GM21447 (cell line): ENCODE measurements at regions not wholly inside any gene's neighbourhood (a gene's known extent, or its start where the extent isn't known, plus 50 kb on each side); places are given as distances from the start of the nearest gene placed in this dataset.
"Not testable (repeated sequence)": the region's sequence is repeated elsewhere in the genome, so short reads cannot be mapped to it uniquely, and the experiment has no call there.

ENCODE experiments used
- ATAC-seq: cut with Tn5 transposase; IDR thresholded peaks from one replicate; pipeline ENCODE4 v1.9.1; 2021; ENCODE audit not compliant: unreplicated experiment

- ATAC-seq, result no peak
Observed at GRCh38 chr10:52597189-52597863, 175.3 kb downstream of the MBL2 start.

- no peak for ATAC-seq
Observed at GRCh38 chr10:52598936-52599335, 173.6 kb downstream of the MBL2 start.

GRCh38 chr10:52599551-52600200 lies 172.9 kb downstream of the MBL2 start:
- no peak for ATAC-seq

- ATAC-seq, result not testable (repeated sequence)
Observed at GRCh38 chr10:52604131-52604530, 168.5 kb downstream of the MBL2 start.

GRCh38 chr10:52609071-52609470 lies 163.5 kb downstream of the MBL2 start:
- no peak for ATAC-seq

GRCh38 chr10:52609626-52610240 lies 162.9 kb downstream of the MBL2 start:
- ATAC-seq, result no peak

- no peak for ATAC-seq
Observed at GRCh38 chr10:52615331-52615730, 157.3 kb downstream of the MBL2 start.

GRCh38 chr10:52615756-52616394 lies 156.7 kb downstream of the MBL2 start:
- ATAC-seq, result no peak

GRCh38 chr10:52616395-52616764 lies 156.2 kb downstream of the MBL2 start:
- ATAC-seq, result no peak

- ATAC-seq, result no peak
Observed at GRCh38 chr10:52617346-52617745, 155.2 kb downstream of the MBL2 start.

GRCh38 chr10:52619052-52619451 lies 153.5 kb downstream of the MBL2 start:
- ATAC-seq, result no peak

- no peak for ATAC-seq
Observed at GRCh38 chr10:52621635-52622079, 150.9 kb downstream of the MBL2 start.

GRCh38 chr10:52623761-52624160 lies 148.8 kb downstream of the MBL2 start:
- ATAC-seq, result no peak

GRCh38 chr10:52627279-52627678 lies 145.3 kb downstream of the MBL2 start:
- ATAC-seq, result no peak

- no peak for ATAC-seq
Observed at GRCh38 chr10:52631146-52631545, 141.4 kb downstream of the MBL2 start.

- no peak for ATAC-seq
Observed at GRCh38 chr10:52631648-52632047, 140.9 kb downstream of the MBL2 start.

GRCh38 chr10:52632591-52632990 lies 140.0 kb downstream of the MBL2 start:
- ATAC-seq, result no peak

GRCh38 chr10:52633266-52633665 lies 139.3 kb downstream of the MBL2 start:
- ATAC-seq, result no peak

GRCh38 chr10:52635651-52636050 lies 136.9 kb downstream of the MBL2 start:
- ATAC-seq, result no peak

GRCh38 chr10:52636874-52637273 lies 135.7 kb downstream of the MBL2 start:
- ATAC-seq, result no peak

GRCh38 chr10:52637592-52637991 lies 135.0 kb downstream of the MBL2 start:
- ATAC-seq, result no peak

- ATAC-seq, result no peak
Observed at GRCh38 chr10:52639652-52640051, 132.9 kb downstream of the MBL2 start.
